GM12873 (cell line): ENCODE measurements at regions not wholly inside any gene's neighbourhood (a gene's known extent, or its start where the extent isn't known, plus 50 kb on each side); places are given as distances from the start of the nearest gene placed in this dataset.

ENCODE experiments used
- CTCF ChIP-seq: IDR thresholded peaks from 2 replicates; pipeline ENCODE4 v1.5.1; 2012; ENCODE audit warnings: low read depth, mild to moderate bottlenecking, moderate library complexity, low read length, control low read depth; ENCODE audit not compliant: insufficient read depth; ENCODE audit errors: missing control alignments

DNA sequence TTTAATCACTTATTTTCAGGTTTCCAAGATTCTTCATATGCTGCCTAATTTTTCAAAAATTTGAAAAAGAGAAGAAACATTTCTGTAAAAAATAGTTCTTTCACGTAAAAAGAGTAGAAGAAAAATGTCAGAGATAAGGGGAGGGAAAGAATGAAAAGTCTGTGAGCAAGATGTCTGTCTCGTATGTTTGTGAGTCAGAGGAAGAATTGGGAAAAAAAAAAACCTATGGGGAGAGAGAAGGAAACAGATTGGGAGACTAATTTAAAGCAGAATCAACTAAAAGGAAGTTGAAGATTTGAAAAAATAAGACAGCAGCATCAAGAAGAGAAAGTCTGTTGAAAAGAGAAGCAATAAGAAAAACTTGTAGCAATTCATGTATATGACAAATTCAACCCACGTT lies 456.3 kb downstream of the HINT1 start:
- no peak for TF ChIP-seq CTCF

GRCh38 chr5:130706696-130707095 lies 458.4 kb downstream of the HINT1 start:
- no peak for TF ChIP-seq CTCF

DNA sequence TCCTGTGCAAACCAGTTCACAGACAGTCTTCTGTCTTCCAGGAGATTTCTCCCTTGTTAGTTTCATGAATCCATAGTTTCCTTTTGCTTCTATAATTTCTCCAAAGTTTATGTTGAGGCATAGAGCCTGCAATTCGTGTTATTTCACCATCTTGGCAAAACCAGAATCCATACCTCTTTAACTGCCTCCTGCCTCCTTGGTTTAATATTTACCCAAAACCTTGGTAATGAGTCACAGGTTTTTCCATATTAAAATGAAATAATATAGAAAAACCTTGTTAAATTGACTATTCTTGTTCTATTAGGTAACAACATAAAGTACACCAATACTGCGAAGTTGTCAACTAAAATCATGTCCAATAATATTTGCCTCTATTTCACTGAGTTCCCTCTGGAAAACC lies 459.7 kb downstream of the HINT1 start:
- no peak for TF ChIP-seq CTCF

- no peak for TF ChIP-seq CTCF
Measured at GRCh38 chr5:130693509-130693908, 471.5 kb downstream of the HINT1 start.

DNA sequence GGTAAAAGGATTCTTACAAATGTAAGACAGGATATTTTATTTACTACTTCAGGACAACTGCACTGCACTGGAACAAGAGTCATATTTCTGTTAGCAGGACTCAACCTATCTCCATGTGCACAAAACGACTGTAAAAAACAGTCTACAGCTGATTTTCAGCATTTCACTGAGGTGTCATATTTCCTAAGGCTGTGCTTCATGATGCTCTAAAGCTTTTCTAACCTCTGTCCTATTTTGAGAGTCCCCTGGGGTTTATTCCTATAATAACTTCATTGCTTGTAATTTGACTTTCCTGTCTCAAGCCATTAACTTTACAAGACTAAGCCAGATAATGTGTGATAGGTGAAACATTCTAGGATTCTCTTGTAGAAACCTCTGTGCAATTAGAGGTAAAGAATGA lies 472.3 kb downstream of the HINT1 start:
- no peak for TF ChIP-seq CTCF

- TF ChIP-seq CTCF = no peak
Measured at GRCh38 chr5:130689831-130690230, 475.2 kb downstream of the HINT1 start.

DNA sequence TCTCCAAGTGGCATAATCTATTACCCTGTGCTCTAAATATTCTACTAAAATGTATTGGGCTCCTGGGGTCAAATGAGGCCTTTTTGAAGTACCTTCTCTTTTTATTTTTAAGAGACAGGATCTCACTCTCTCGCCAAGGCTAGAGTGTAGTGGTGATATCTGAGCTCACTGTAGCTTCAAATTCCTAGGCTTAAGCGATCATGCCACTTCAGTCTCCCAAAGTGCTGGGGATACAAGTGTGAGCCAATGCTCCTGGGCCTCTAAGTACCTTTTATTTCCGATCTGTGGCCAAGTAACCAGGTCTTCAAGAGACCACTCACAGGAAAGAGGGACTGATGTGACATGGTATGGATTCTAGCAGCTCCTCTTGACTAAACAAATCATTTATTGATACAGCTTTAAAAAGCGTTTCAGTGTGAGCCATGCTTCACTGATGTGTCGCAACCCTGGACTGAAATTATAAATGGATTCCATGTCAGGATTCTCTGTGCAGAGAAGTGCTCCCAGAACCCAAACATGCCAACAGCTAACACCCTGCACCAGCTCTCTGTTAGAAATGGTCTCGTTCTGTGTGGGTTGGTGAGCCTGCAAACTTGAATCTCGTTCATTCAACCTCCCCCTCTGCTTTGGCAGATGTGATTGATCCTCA lies 477.8 kb downstream of the HINT1 start:
- TF ChIP-seq CTCF = no peak
